MCF 10A (cell line): ENCODE measurements at regions not wholly inside any gene's neighbourhood (a gene's known extent, or its start where the extent isn't known, plus 50 kb on each side); places are given as distances from the start of the nearest gene placed in this dataset.

ENCODE experiments used
- BruUV-seq: library from RNA; stranded (reverse); fragments of 400-500 nt; replicated peaks from 2 replicates; lab custom pipeline; 2021; lab: Mats Ljungman, UMichigan
- CTCF ChIA-PET: fragments of 300-600 bp; sonication (Branson Sonifier 250); formaldehyde crosslinking; extraction: SDS; loops from one replicate; lab custom pipeline; 2021; ENCODE audit warnings: antibody characterized with exemption, inconsistent platforms; lab: Yijun Ruan, JAX
- POLR2A ChIA-PET: fragments of 300-600, 350-650 bp; sonication (Branson Sonifier 250); formaldehyde crosslinking; extraction: SDS; loops from one replicate; lab custom pipeline; 2020; ENCODE audit warnings: antibody characterized with exemption, inconsistent platforms; lab: Yijun Ruan, JAX
- DNase-seq: peaks from one replicate; pipeline ENCODE4 v3.0.0-alpha.2; 2018; ENCODE audit not compliant: unreplicated experiment
- H3K27ac Mint-ChIP-seq: one replicate; pipeline ENCODE4 v1.8.0; 2022; ENCODE audit warnings: mild to moderate bottlenecking, low read depth, mixed read lengths; ENCODE audit not compliant: unreplicated experiment
- H3K27me3 Mint-ChIP-seq: one replicate; pipeline ENCODE4 v1.8.0; 2022; ENCODE audit warnings: mixed read lengths; ENCODE audit not compliant: insufficient read depth, unreplicated experiment
- H3K36me3 Mint-ChIP-seq: one replicate; pipeline ENCODE4 v1.8.0; 2022; ENCODE audit warnings: mild to moderate bottlenecking, moderate library complexity, mixed read lengths; ENCODE audit not compliant: insufficient read depth, unreplicated experiment
- H3K4me1 Mint-ChIP-seq: one replicate; pipeline ENCODE4 v1.8.0; 2022; ENCODE audit warnings: mixed read lengths; ENCODE audit not compliant: insufficient read depth, unreplicated experiment
- H3K4me3 Mint-ChIP-seq: one replicate; pipeline ENCODE4 v1.8.0; 2022; ENCODE audit warnings: mild to moderate bottlenecking, moderate library complexity, mixed read lengths; ENCODE audit not compliant: unreplicated experiment
- H3K9me3 Mint-ChIP-seq: one replicate; pipeline ENCODE4 v1.8.0; 2022; ENCODE audit warnings: mixed read lengths; ENCODE audit not compliant: unreplicated experiment
- intact Hi-C: fragments of 100-400 bp; cut with micrococcal nuclease; formaldehyde crosslinking; loops from 2 replicates; pipeline ENCODE4 v1.14.1; 2022
- TF ChIP-seq, protein P1 (sequence below): fragments of 200-600 bp; IDR thresholded peaks from one replicate; pipeline ENCODE4 v1.8.0; 2022; ENCODE audit warnings: antibody characterized with exemption, mild to moderate bottlenecking; ENCODE audit not compliant: unreplicated experiment

DNA sequence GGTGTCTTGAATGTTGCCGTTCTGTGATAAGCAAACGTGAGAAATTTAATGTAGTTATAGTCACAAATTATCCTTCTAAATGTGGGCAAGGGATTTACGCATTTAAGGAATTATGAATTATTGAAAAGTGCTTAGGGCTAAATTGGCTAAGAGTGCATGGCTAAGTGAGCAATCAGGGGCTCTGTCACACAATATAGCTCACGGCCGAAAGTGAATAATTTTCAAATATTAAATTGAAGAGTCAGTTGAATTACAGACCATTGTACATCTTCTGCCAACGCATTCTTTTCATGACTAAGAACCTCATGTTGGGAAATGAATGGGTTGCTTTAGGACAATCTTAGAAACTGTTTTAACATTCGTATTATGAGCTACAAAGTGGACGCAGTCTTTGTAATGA, 1832.9 kb upstream of the LRRTM1 start:
- no peaks in the 10 kb centered on the region for H3K36me3 Mint-ChIP-seq
- no TSS peak for BruUV-seq
- DNase-seq = no peak
- intact Hi-C loops = no loop called here
- H3K4me3 Mint-ChIP-seq = no peak overlapping the region
- ChIA-PET POLR2A (no interaction called here), CTCF (interaction anchor here (1.3 kb wide), 1 partner anchor 11 kb away, joined by 5 read pairs; no protein-coding TSS in a partner anchor)
- no peak overlapping the region for H3K27ac Mint-ChIP-seq
- no peaks in the 10 kb centered on the region for H3K27me3 Mint-ChIP-seq
- no peaks in the 10 kb centered on the region for H3K9me3 Mint-ChIP-seq
- TF ChIP-seq, protein P1, sequence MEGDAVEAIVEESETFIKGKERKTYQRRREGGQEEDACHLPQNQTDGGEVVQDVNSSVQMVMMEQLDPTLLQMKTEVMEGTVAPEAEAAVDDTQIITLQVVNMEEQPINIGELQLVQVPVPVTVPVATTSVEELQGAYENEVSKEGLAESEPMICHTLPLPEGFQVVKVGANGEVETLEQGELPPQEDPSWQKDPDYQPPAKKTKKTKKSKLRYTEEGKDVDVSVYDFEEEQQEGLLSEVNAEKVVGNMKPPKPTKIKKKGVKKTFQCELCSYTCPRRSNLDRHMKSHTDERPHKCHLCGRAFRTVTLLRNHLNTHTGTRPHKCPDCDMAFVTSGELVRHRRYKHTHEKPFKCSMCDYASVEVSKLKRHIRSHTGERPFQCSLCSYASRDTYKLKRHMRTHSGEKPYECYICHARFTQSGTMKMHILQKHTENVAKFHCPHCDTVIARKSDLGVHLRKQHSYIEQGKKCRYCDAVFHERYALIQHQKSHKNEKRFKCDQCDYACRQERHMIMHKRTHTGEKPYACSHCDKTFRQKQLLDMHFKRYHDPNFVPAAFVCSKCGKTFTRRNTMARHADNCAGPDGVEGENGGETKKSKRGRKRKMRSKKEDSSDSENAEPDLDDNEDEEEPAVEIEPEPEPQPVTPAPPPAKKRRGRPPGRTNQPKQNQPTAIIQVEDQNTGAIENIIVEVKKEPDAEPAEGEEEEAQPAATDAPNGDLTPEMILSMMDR = no peak
- no peaks in the 10 kb centered on the region for H3K4me1 Mint-ChIP-seq

DNA sequence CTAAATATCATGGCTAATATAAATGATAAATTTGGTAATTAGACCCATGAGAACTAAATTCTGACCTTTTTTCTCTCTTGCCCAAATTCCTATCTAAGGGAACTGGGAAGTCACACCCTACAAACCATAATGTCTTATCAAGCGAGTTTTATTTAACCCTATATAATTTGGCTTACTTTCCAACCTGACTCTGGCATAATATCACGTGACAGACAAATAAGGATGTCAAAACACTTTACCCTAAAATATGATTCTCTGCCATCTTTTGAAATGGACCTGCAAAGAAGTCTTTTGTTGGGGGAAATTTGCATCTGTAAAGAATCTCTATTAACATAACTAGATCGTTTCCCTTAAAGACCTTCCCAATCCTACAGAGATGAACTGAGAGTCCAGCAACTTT, 1823.5 kb upstream of the LRRTM1 start:
- H3K36me3 Mint-ChIP-seq = no peaks in the 10 kb centered on the region
- CTCF ChIA-PET = interaction anchor here (0.7 kb wide), 1 partner anchor 251 kb away, joined by 3 read pairs; no protein-coding TSS in a partner anchor
- no TSS peak for BruUV-seq
- TF ChIP-seq, protein P1 = no peak
- intact Hi-C loops = no loop called here
- no peaks in the 10 kb centered on the region for H3K27me3 Mint-ChIP-seq
- no peak overlapping the region for H3K4me3 Mint-ChIP-seq
- H3K9me3 Mint-ChIP-seq = no peaks in the 10 kb centered on the region
- no peak overlapping the region for H3K27ac Mint-ChIP-seq
- DNase-seq = no peak
- H3K4me1 Mint-ChIP-seq = peaks cover 8% of the 10 kb centered on the region
- POLR2A ChIA-PET = no interaction called here

DNA sequence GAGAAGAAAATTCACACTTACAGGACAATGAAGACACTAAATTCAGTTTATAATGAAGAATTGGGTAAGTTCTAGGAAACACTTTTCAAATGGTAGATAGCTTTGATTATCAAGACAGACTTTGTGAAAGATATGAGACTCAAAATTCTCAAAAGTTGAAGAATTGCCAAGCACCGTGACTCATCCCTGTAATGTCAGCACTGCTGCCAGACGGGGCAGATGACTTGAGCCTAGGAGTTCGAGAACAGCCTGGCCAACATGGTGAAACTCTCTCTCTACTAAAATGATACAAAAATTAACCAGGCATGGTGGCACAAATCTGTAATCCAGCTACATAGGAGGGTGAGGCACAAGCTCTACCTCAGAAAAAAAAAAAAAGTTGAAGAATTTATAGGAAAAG, 1820.1 kb upstream of the LRRTM1 start:
- BruUV-seq = no TSS peak
- POLR2A ChIA-PET = no interaction called here
- Mint-ChIP-seq H3K4me1 (peaks cover 6% of the 10 kb centered on the region), H3K4me3 (no peak overlapping the region), H3K27ac (no peak overlapping the region), H3K9me3 (no peaks in the 10 kb centered on the region), H3K27me3 (no peaks in the 10 kb centered on the region), H3K36me3 (no peaks in the 10 kb centered on the region)
- DNase-seq = peak; percentile 52
- CTCF ChIA-PET = no interaction called here
- intact Hi-C loops = no loop called here
- TF ChIP-seq, protein P1 = no peak

- peaks cover 6% of the 10 kb centered on the region for H3K4me1 Mint-ChIP-seq
- ChIA-PET CTCF (no interaction called here), POLR2A (no interaction called here)
- H3K36me3 Mint-ChIP-seq = no peaks in the 10 kb centered on the region
- peak; percentile 4 for DNase-seq
- no peak overlapping the region for H3K4me3 Mint-ChIP-seq
- no TSS peak for BruUV-seq
- TF ChIP-seq, protein P1 = no peak
- H3K27ac Mint-ChIP-seq = no peak overlapping the region
- no peaks in the 10 kb centered on the region for H3K9me3 Mint-ChIP-seq
- intact Hi-C loops = no loop called here
- H3K27me3 Mint-ChIP-seq = no peaks in the 10 kb centered on the region
These were observed 1816.1 kb upstream of the LRRTM1 start for GRCh38 chr2:82120654-82121053.
